GM12878 (cell line): ENCODE measurements at regions not wholly inside any gene's neighbourhood (a gene's known extent, or its start where the extent isn't known, plus 50 kb on each side); places are given as distances from the start of the nearest gene placed in this dataset.

Experiments
- ASH2L ChIP-seq: fragments of 300-600, 200-600 bp; sonication (generic); IDR thresholded peaks from 2 replicates; pipeline ENCODE4 v1.6.1; 2017; ENCODE audit warnings: low read depth, mild to moderate bottlenecking, borderline replicate concordance
- CBFB ChIP-seq: IDR thresholded peaks from 2 replicates; pipeline ENCODE4 v1.6.1; 2016; ENCODE audit warnings: antibody characterized with exemption, low read depth
- CBX3 ChIP-seq: fragments of 200-600 bp; sonication (generic); IDR thresholded peaks from 2 replicates; pipeline ENCODE4 v1.6.1; 2016; ENCODE audit warnings: low read depth, borderline replicate concordance
- ELK1 ChIP-seq: IDR thresholded peaks from 2 replicates; pipeline ENCODE4 v1.6.1; 2012; ENCODE audit warnings: low read depth, low read length, improper control_type of control experiment
- EP300 ChIP-seq, 2 experiments: fragments of 150-350 bp in 1 of 2; IDR thresholded peaks; 2 replicates each; pipeline ENCODE4 v1.6.1; 2011 to 2012; ENCODE audit warnings: low read depth in 2 of 2, low read length in 2 of 2, borderline replicate concordance in 1 of 2, improper control_type of control experiment in 1 of 2, inconsistent platforms in 1 of 2; ENCODE audit not compliant: control insufficient read depth in 1 of 2
- GABPA ChIP-seq: IDR thresholded peaks from 2 replicates; pipeline ENCODE4 v1.6.1; 2014; ENCODE audit warnings: antibody characterized with exemption, low read depth, mild to moderate bottlenecking, inconsistent platforms
- POLR2A ChIP-seq: IDR thresholded peaks from 2 replicates; pipeline ENCODE4 v1.6.1; 2011; ENCODE audit warnings: low read depth, mild to moderate bottlenecking, low read length

DNA sequence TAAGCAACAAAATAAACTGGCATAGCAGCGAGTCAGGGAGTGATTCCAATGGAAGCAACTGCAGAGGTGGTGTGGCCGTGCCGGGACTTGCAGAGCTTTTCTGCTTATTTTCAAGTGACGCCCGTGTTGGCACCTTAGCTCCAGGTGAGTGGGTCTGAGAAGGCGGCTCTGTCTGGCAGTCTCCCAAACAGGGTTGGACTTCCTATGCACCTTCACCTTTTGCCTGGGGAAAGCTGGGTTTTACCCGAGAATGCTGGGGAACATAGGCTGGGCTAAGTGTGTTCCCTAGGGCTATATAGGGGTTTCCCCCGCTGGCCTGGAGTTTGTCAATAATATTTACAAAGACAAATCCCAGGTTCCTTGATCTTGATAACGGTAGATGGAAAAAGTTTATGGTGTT lies 179.9 kb upstream of the TBL1XR1 start:
- TF ChIP-seq POLR2A: no peak
- no peak for TF ChIP-seq EP300 (IDR thresholded peaks at IDR 0.05; ENCODE audit: borderline replicate concordance in 1 of 2, control insufficient read depth in 1 of 2, low read depth in 2 of 2, low read length in 2 of 2)
- TF ChIP-seq ASH2L: no peak
- TF ChIP-seq CBFB: no peak
- no peak for TF ChIP-seq CBX3
- TF ChIP-seq ELK1: no peak
- TF ChIP-seq GABPA: no peak
